PC-3 (cell line): ENCODE measurements at regions not wholly inside any gene's neighbourhood (a gene's known extent, or its start where the extent isn't known, plus 50 kb on each side); places are given as distances from the start of the nearest gene placed in this dataset.

Experiments used
- CTCF ChIP-seq: fragments of 300-600 bp; sonication (generic); conservative IDR thresholded peaks from 2 replicates; pipeline ENCODE4 v1.5.1; 2017; ENCODE audit warnings: antibody characterized with exemption, low read depth, mild to moderate bottlenecking, low read length
- EZH2 ChIP-seq: fragments of 300-600 bp; sonication (generic); IDR thresholded peaks from one replicate; pipeline ENCODE4 v1.6.1; 2017; ENCODE audit warnings: antibody characterized with exemption, mild to moderate bottlenecking, low read length; ENCODE audit not compliant: unreplicated experiment
- EZH2phosphoT487 ChIP-seq: fragments of 300-600 bp; sonication (generic); IDR thresholded peaks from 2 replicates; pipeline ENCODE4 v1.6.1; 2018; ENCODE audit warnings: mild to moderate bottlenecking, antibody characterized with exemption, low read length, borderline replicate concordance

GRCh38 chr15:96181873-96182301 is 148.6 kb upstream of the NR2F2 start:
- TF ChIP-seq CTCF (no peak), EZH2 (no peak), EZH2phosphoT487 (no peak)
